Activated CD8-positive, alpha-beta memory T cell treated with anti-CD3 and anti-CD28 coated beads, Interleukin-2, amount 10 ng/mL, durations not matched to agents 7 days and 5 days (primary cell): ENCODE measurements at regions not wholly inside any gene's neighbourhood (a gene's known extent, or its start where the extent isn't known, plus 50 kb on each side); places are given as distances from the start of the nearest gene placed in this dataset.

Experiments
- ATAC-seq: fragments of 150-1000 bp; cut with Tn5 transposase; one replicate; pipeline ENCODE4 v1.10.0; 2021; ENCODE audit warnings: moderate library complexity
- CTCF ChIA-PET: fragments of 350-600 bp; sonication (Branson Sonifier 250); formaldehyde crosslinking; loops from one replicate; lab custom pipeline; 2021; ENCODE audit warnings: antibody characterized with exemption; lab: Charles Lee
- DNase-seq: peaks from one replicate; pipeline ENCODE4 v3.0.0-alpha.2; 2020
- H3K27ac Mint-ChIP-seq: one replicate; pipeline ENCODE4 v1.8.0; 2021; ENCODE audit warnings: mild to moderate bottlenecking, mixed read lengths
- H3K27me3 Mint-ChIP-seq: one replicate; pipeline ENCODE4 v1.8.0; 2021; ENCODE audit warnings: mixed read lengths
- H3K36me3 Mint-ChIP-seq: one replicate; pipeline ENCODE4 v1.8.0; 2021; ENCODE audit warnings: mild to moderate bottlenecking, mixed read lengths
- H3K4me1 Mint-ChIP-seq: one replicate; pipeline ENCODE4 v1.8.0; 2021; ENCODE audit warnings: mixed read lengths
- H3K4me3 Mint-ChIP-seq: one replicate; pipeline ENCODE4 v1.8.0; 2021; ENCODE audit warnings: mild to moderate bottlenecking, moderate library complexity, mixed read lengths
- H3K9me3 Mint-ChIP-seq: one replicate; pipeline ENCODE4 v1.8.0; 2022; ENCODE audit warnings: low read depth, mixed read lengths

- no peaks in the 10 kb centered on the region for H3K4me1 Mint-ChIP-seq
- peaks cover 1% of the 10 kb centered on the region for H3K36me3 Mint-ChIP-seq
- ATAC-seq (no peak), DNase-seq (no peak)
- no peak overlapping the region for H3K4me3 Mint-ChIP-seq
- H3K27ac Mint-ChIP-seq, result no peak overlapping the region
- H3K9me3 Mint-ChIP-seq, result no peaks in the 10 kb centered on the region
- no peaks in the 10 kb centered on the region for H3K27me3 Mint-ChIP-seq
- CTCF ChIA-PET, result no interaction called here
Measured at GRCh38 chr3:110774496-110775265, 296.9 kb upstream of the NECTIN3 start.

GRCh38 chr3:110779581-110779980, 292.0 kb upstream of the NECTIN3 start:
- no peak overlapping the region for H3K4me3 Mint-ChIP-seq
- no peaks in the 10 kb centered on the region for H3K4me1 Mint-ChIP-seq
- CTCF ChIA-PET, result no interaction called here
- DNase-seq, result no peak
- no peaks in the 10 kb centered on the region for H3K9me3 Mint-ChIP-seq
- no peak for ATAC-seq
- H3K27ac Mint-ChIP-seq, result no peak overlapping the region
- no peaks in the 10 kb centered on the region for H3K36me3 Mint-ChIP-seq
- H3K27me3 Mint-ChIP-seq, result no peaks in the 10 kb centered on the region

GRCh38 chr3:110783541-110783940, 288.1 kb upstream of the NECTIN3 start:
- no peaks in the 10 kb centered on the region for H3K4me1 Mint-ChIP-seq
- H3K27me3 Mint-ChIP-seq, result no peaks in the 10 kb centered on the region
- no peak overlapping the region for H3K4me3 Mint-ChIP-seq
- H3K9me3 Mint-ChIP-seq, result peaks cover under 1% of the 10 kb centered on the region
- DNase-seq (no peak), ATAC-seq (no peak)
- H3K36me3 Mint-ChIP-seq, result peaks cover 4% of the 10 kb centered on the region
- H3K27ac Mint-ChIP-seq, result no peak overlapping the region
- CTCF ChIA-PET, result no interaction called here

GRCh38 chr3:110788794-110789193, 282.8 kb upstream of the NECTIN3 start:
- ATAC-seq (no peak), DNase-seq (no peak)
- Mint-ChIP-seq H3K4me3 (no peak overlapping the region), H3K27ac (no peak overlapping the region), H3K9me3 (peaks cover 3% of the 10 kb centered on the region), H3K27me3 (no peaks in the 10 kb centered on the region), H3K4me1 (peaks cover 6% of the 10 kb centered on the region), H3K36me3 (peaks cover 9% of the 10 kb centered on the region)
- CTCF ChIA-PET, result no interaction called here

- Mint-ChIP-seq H3K4me3 (no peak overlapping the region), H3K4me1 (peaks cover 6% of the 10 kb centered on the region), H3K36me3 (peaks cover 9% of the 10 kb centered on the region), H3K9me3 (peaks cover 3% of the 10 kb centered on the region), H3K27ac (no peak overlapping the region), H3K27me3 (no peaks in the 10 kb centered on the region)
- DNase-seq (no peak), ATAC-seq (no peak)
- CTCF ChIA-PET, result no interaction called here
Measured at GRCh38 chr3:110789315-110789714, 282.3 kb upstream of the NECTIN3 start.

GRCh38 chr3:110790631-110791030, 281.0 kb upstream of the NECTIN3 start:
- H3K4me1 Mint-ChIP-seq, result peaks cover 10% of the 10 kb centered on the region
- no peak overlapping the region for H3K27ac Mint-ChIP-seq
- no peak for ATAC-seq
- DNase-seq, result no peak
- peaks cover 10% of the 10 kb centered on the region for H3K36me3 Mint-ChIP-seq
- peaks cover 3% of the 10 kb centered on the region for H3K9me3 Mint-ChIP-seq
- no peaks in the 10 kb centered on the region for H3K27me3 Mint-ChIP-seq
- H3K4me3 Mint-ChIP-seq, result no peak overlapping the region
- CTCF ChIA-PET, result no interaction called here

GRCh38 chr3:110791995-110792686, 279.5 kb upstream of the NECTIN3 start:
- H3K4me1 Mint-ChIP-seq, result peaks cover 10% of the 10 kb centered on the region
- H3K36me3 Mint-ChIP-seq, result peaks cover 10% of the 10 kb centered on the region
- H3K27me3 Mint-ChIP-seq, result no peaks in the 10 kb centered on the region
- ATAC-seq (no peak), DNase-seq (no peak)
- H3K9me3 Mint-ChIP-seq, result peaks cover 3% of the 10 kb centered on the region
- H3K27ac Mint-ChIP-seq, result no peak overlapping the region
- H3K4me3 Mint-ChIP-seq, result no peak overlapping the region
- CTCF ChIA-PET, result no interaction called here

- Mint-ChIP-seq H3K4me1 (peaks cover 10% of the 10 kb centered on the region), H3K27me3 (no peaks in the 10 kb centered on the region), H3K36me3 (peaks cover 5% of the 10 kb centered on the region), H3K4me3 (no peak overlapping the region), H3K9me3 (peaks cover 2% of the 10 kb centered on the region), H3K27ac (no peak overlapping the region)
- no peak for ATAC-seq
- CTCF ChIA-PET, result no interaction called here
- DNase-seq, result no peak
Measured at GRCh38 chr3:110793611-110794010, 278.0 kb upstream of the NECTIN3 start.

GRCh38 chr3:110795163-110795562, 276.5 kb upstream of the NECTIN3 start:
- CTCF ChIA-PET, result no interaction called here
- Mint-ChIP-seq H3K9me3 (no peaks in the 10 kb centered on the region), H3K27me3 (no peaks in the 10 kb centered on the region), H3K36me3 (peaks cover 1% of the 10 kb centered on the region), H3K4me1 (peaks cover 10% of the 10 kb centered on the region), H3K27ac (no peak overlapping the region), H3K4me3 (no peak overlapping the region)
- no peak for ATAC-seq
- DNase-seq, result no peak

- Mint-ChIP-seq H3K4me1 (peaks cover 19% of the 10 kb centered on the region), H3K9me3 (no peaks in the 10 kb centered on the region), H3K4me3 (no peak overlapping the region), H3K27ac (no peak overlapping the region), H3K27me3 (no peaks in the 10 kb centered on the region), H3K36me3 (peaks cover 1% of the 10 kb centered on the region)
- CTCF ChIA-PET, result no interaction called here
- DNase-seq (no peak), ATAC-seq (no peak)
Measured at GRCh38 chr3:110799271-110799670, 272.3 kb upstream of the NECTIN3 start.

GRCh38 chr3:110804856-110805255, 266.8 kb upstream of the NECTIN3 start:
- Mint-ChIP-seq H3K27me3 (no peaks in the 10 kb centered on the region), H3K27ac (no peak overlapping the region), H3K4me1 (peaks cover 21% of the 10 kb centered on the region), H3K36me3 (peaks cover 6% of the 10 kb centered on the region), H3K9me3 (no peaks in the 10 kb centered on the region), H3K4me3 (no peak overlapping the region)
- ATAC-seq (no peak), DNase-seq (no peak)
- CTCF ChIA-PET, result no interaction called here

- DNase-seq, result no peak
- no peak for ATAC-seq
- no peak overlapping the region for H3K4me3 Mint-ChIP-seq
- no peak overlapping the region for H3K27ac Mint-ChIP-seq
- no peaks in the 10 kb centered on the region for H3K9me3 Mint-ChIP-seq
- peaks cover 15% of the 10 kb centered on the region for H3K36me3 Mint-ChIP-seq
- CTCF ChIA-PET, result no interaction called here
- peaks cover 8% of the 10 kb centered on the region for H3K27me3 Mint-ChIP-seq
- H3K4me1 Mint-ChIP-seq, result peaks cover 21% of the 10 kb centered on the region
Measured at GRCh38 chr3:110806924-110807323, 264.7 kb upstream of the NECTIN3 start.

GRCh38 chr3:110808630-110809029, 263.0 kb upstream of the NECTIN3 start:
- H3K4me3 Mint-ChIP-seq, result no peak overlapping the region

GRCh38 chr3:110810356-110810755, 261.3 kb upstream of the NECTIN3 start:
- no peak for DNase-seq

More at GRCh38 chr3:110808630-110809029, 263.0 kb upstream of the NECTIN3 start:
- Mint-ChIP-seq H3K27ac (no peak overlapping the region), H3K9me3 (peaks cover 4% of the 10 kb centered on the region), H3K27me3 (peaks cover 8% of the 10 kb centered on the region), H3K4me1 (peaks cover 16% of the 10 kb centered on the region), H3K36me3 (peaks cover 22% of the 10 kb centered on the region)
- no peak for DNase-seq
- ATAC-seq, result no peak
- CTCF ChIA-PET, result no interaction called here

More at GRCh38 chr3:110810356-110810755, 261.3 kb upstream of the NECTIN3 start:
- no peak for ATAC-seq
- peaks cover 23% of the 10 kb centered on the region for H3K36me3 Mint-ChIP-seq
- H3K9me3 Mint-ChIP-seq, result peaks cover 4% of the 10 kb centered on the region
- peaks cover 27% of the 10 kb centered on the region for H3K4me1 Mint-ChIP-seq
- CTCF ChIA-PET, result no interaction called here
- no peak overlapping the region for H3K27ac Mint-ChIP-seq
- H3K4me3 Mint-ChIP-seq, result no peak overlapping the region
- peaks cover 8% of the 10 kb centered on the region for H3K27me3 Mint-ChIP-seq
